Common myeloid progenitor, CD34-positive (primary cell): ENCODE measurements at regions not wholly inside any gene's neighbourhood (a gene's known extent, or its start where the extent isn't known, plus 50 kb on each side); places are given as distances from the start of the nearest gene placed in this dataset.

Source experiments
- CTCF ChIA-PET: fragments of 350-600 bp; sonication (Branson Sonifier 250); formaldehyde crosslinking; loops from one replicate; lab custom pipeline; 2021; ENCODE audit warnings: antibody characterized with exemption; lab: Charles Lee
- POLR2A ChIA-PET: fragments of 350-600 bp; sonication (Branson Sonifier 250); formaldehyde crosslinking; loops from one replicate; lab custom pipeline; 2021; ENCODE audit warnings: antibody characterized with exemption; lab: Charles Lee
- DNase-seq, 3 donors: peaks; one replicate each; pipeline versions ENCODE4 v3.0.0 to v3.0.0-alpha.2; 2013
- H3K27ac ChIP-seq, 2 experiments: 1 replicate in 1 of 2; 2 replicates in 1 of 2; pipeline ENCODE4 v1.7.0; 2013; ENCODE audit warnings: inconsistent platforms in 2 of 2, low read length in 2 of 2, mild to moderate bottlenecking in 2 of 2, low read depth in 1 of 2, moderate library complexity in 1 of 2; ENCODE audit not compliant: severe bottlenecking in 2 of 2, insufficient read depth in 1 of 2, poor library complexity in 1 of 2
- H3K27me3 ChIP-seq, 5 experiments: replicated peaks in 2 of 5; 1 replicate in 3 of 5; 2 replicates in 2 of 5; pipeline versions ENCODE4 v1.6.1 to v1.7.0; 2013; ENCODE audit warnings: low read length in 4 of 5, mild to moderate bottlenecking in 2 of 5, moderate library complexity in 2 of 5, inconsistent platforms in 1 of 5; ENCODE audit not compliant: insufficient read depth in 5 of 5, control insufficient read depth in 4 of 5
- H3K36me3 ChIP-seq, 4 experiments: 1 replicate in 2 of 4; 2 replicates in 2 of 4; pipeline versions ENCODE4 v1.6.1 to v1.7.0; 2013; ENCODE audit warnings: low read length in 3 of 4, control low read depth in 1 of 4, mild to moderate bottlenecking in 1 of 4; ENCODE audit not compliant: control insufficient read depth in 4 of 4, insufficient read depth in 4 of 4
- H3K4me1 ChIP-seq, 4 experiments: 1 replicate in 3 of 4; 2 replicates in 1 of 4; pipeline versions ENCODE4 v1.6.1 to v1.7.1; 2013; ENCODE audit warnings: low read length in 3 of 4, mild to moderate bottlenecking in 3 of 4, control low read depth in 1 of 4, inconsistent platforms in 1 of 4, moderate library complexity in 1 of 4; ENCODE audit not compliant: control insufficient read depth in 4 of 4, insufficient read depth in 4 of 4; ENCODE audit errors: control extremely low read depth in 1 of 4
- H3K4me3 ChIP-seq, 7 experiments: 1 replicate in 4 of 7; 2 replicates in 3 of 7; pipeline versions ENCODE4 v1.5.1 to v1.7.0; 2013; ENCODE audit warnings: mild to moderate bottlenecking in 7 of 7, low read length in 6 of 7, moderate library complexity in 6 of 7, inconsistent platforms in 2 of 7, low read depth in 2 of 7, control low read depth in 1 of 7; ENCODE audit not compliant: insufficient read depth in 4 of 7, control insufficient read depth in 1 of 7; ENCODE audit errors: extremely low read depth in 1 of 7
- H3K9me3 ChIP-seq, 5 experiments: 1 replicate in 4 of 5; 2 replicates in 1 of 5; pipeline versions ENCODE4 v1.6.1 to v1.7.1; 2013; ENCODE audit warnings: low read length in 4 of 5, mild to moderate bottlenecking in 2 of 5, inconsistent platforms in 1 of 5, low read depth in 1 of 5, moderate library complexity in 1 of 5; ENCODE audit not compliant: control insufficient read depth in 4 of 5, insufficient read depth in 2 of 5; ENCODE audit errors: control extremely low read depth in 1 of 5
- WGBS: methylation state at CpG from one replicate; pipeline ENCODE4 v1.1.5; 2013; ENCODE audit not compliant: insufficient coverage; 5-methylcytosine and 5-hydroxymethylcytosine counted together

GRCh38 chr2:101612019-101612418 lies 85.5 kb upstream of the MAP4K4 start:
- WGBS, result 76% methylated on average over 3 of the region's 3 CpGs
- POLR2A ChIA-PET, result no interaction called here

DNA sequence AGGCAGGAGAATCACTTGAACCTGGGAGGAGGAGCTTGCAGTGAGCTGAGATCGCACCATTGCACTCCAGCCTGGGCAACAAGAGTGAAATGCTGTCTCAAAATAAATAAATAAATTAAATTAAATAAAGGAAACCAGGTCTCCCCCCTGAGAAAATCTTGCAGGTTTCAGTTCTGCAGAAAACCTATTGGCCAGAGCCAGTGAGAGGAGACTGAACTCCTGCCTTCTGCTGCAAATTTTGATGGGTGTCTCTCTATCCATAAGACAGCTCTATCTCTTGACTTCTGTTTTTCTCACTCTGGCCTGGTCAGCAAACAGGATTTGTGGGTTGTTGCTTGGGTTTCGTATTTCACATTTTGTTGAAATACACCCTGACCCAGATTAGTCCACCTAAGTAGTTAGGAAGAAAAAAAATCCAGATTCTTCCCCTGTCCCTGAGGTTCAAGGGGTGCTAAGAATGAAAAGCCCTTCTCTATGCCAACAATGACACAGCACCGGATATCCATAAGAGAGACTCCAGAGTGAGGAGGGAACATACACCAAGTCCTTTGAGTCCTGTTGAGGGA lies 86.7 kb upstream of the MAP4K4 start:
- H3K4me1 ChIP-seq, result no peaks in the 10 kb centered on the region
- no peak for DNase-seq
- no peaks in the 10 kb centered on the region for H3K36me3 ChIP-seq
- H3K27ac ChIP-seq, result no peak overlapping the region
- CTCF ChIA-PET, result no interaction called here
- H3K4me3 ChIP-seq, result no peak overlapping the region
- peaks cover 0 to 1% (median 0%) of the 10 kb centered on the region in 5 experiments for H3K27me3 ChIP-seq
- peaks cover 0 to 2% (median 0%) of the 10 kb centered on the region in 5 experiments for H3K9me3 ChIP-seq
- 100% methylated on average over 1 of the region's 3 CpGs for WGBS
- POLR2A ChIA-PET, result no interaction called here

More at GRCh38 chr2:101612019-101612418, 85.5 kb upstream of the MAP4K4 start:
- no peak overlapping the region for H3K27ac ChIP-seq
- peaks cover 0 to 1% (median 0%) of the 10 kb centered on the region in 5 experiments for H3K27me3 ChIP-seq
- H3K36me3 ChIP-seq, result no peaks in the 10 kb centered on the region
- no peak for DNase-seq
- H3K4me3 ChIP-seq, result no peak overlapping the region
- H3K4me1 ChIP-seq, result no peaks in the 10 kb centered on the region
- H3K9me3 ChIP-seq, result peaks cover 0 to 2% (median 0%) of the 10 kb centered on the region in 5 experiments
- CTCF ChIA-PET, result no interaction called here

DNA sequence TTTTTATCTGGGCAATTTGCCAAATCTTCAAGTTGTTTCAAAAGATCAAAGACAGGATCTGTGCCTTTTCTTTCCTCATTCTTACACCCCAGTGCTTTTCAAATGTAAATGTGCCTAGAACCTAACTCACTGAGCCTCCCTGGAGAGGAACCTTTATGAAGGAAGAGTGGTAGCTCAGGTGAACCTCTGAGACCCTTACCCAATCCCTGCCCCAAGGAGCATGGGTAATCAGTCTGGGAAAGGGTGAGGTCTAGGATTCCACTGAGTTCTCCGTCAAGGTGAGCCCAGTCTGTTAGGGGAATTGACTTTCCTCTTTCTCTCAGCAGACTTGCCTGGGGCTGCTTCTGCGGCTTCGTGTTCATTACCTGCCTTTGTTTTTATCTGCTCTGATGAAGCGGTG lies 88.1 kb upstream of the MAP4K4 start:
- POLR2A ChIA-PET, result no interaction called here
- no peak for DNase-seq
- Histone ChIP-seq H3K4me1 (no peaks in the 10 kb centered on the region), H3K27ac (no peak overlapping the region), H3K4me3 (no peak overlapping the region), H3K9me3 (peaks cover 0 to 2% (median 0%) of the 10 kb centered on the region in 5 experiments), H3K27me3 (peaks cover 0 to 3% (median 0%) of the 10 kb centered on the region in 5 experiments), H3K36me3 (no peaks in the 10 kb centered on the region)
- 100% methylated on average over 3 of the region's 4 CpGs for WGBS
- CTCF ChIA-PET, result no interaction called here

DNA sequence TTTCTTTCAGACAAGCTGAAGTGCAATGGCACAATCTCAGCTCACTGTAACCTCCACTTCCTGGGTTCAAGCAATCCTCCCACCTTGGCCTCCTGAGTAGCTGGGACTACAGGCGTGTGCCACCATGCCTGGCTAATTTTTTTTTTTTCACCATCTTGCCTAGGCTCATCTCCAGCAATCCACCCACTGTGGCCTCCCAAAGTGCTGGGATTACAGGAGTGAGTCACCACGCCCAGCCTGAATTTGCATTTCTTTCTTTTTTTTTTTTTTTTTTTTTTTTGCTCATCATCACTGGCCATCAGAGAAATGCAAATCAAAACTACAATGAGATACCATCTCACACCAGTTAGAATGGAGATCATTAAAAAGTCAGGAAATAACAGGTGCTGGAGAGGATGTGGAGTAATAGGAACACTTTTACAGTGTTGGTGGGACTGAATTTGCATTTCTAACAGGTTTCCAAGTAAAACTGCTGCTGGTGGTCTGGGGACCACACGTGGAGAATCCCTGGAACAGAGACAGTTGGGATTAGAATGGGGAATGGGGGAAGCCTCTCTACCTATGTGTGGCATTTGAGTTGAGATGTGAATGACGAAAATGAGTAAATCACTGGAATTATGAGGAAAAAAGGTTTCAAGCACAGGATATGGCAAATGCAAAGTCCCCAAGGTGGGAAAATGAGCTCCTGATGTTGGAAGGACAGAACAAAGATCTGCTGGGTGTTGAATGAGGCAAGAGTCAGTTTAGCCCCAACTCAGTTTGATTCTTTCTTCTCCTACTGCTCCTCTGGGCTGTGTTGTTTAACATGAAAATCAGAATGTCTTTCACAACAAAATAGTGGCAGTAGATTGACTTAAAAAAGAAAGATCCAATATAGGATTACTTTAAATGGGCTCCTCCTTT lies 88.8 kb upstream of the MAP4K4 start:
- H3K36me3 ChIP-seq, result no peaks in the 10 kb centered on the region
- WGBS, result 79% methylated on average over 3 of the region's 4 CpGs
- no peaks in the 10 kb centered on the region for H3K4me1 ChIP-seq
- no peak for DNase-seq
- peaks cover 0 to 2% (median 0%) of the 10 kb centered on the region in 5 experiments for H3K9me3 ChIP-seq
- H3K27ac ChIP-seq, result no peak overlapping the region
- H3K4me3 ChIP-seq, result no peak overlapping the region
- CTCF ChIA-PET, result interaction anchor here (0.6 kb wide), 1 partner anchor 40 kb away, joined by 3 read pairs; no protein-coding TSS in a partner anchor
- H3K27me3 ChIP-seq, result peaks cover 0 to 3% (median 0%) of the 10 kb centered on the region in 5 experiments
- POLR2A ChIA-PET, result interaction anchor here (0.7 kb wide), 1 partner anchor 1428 kb away, joined by 5 read pairs; no protein-coding TSS in a partner anchor

DNA sequence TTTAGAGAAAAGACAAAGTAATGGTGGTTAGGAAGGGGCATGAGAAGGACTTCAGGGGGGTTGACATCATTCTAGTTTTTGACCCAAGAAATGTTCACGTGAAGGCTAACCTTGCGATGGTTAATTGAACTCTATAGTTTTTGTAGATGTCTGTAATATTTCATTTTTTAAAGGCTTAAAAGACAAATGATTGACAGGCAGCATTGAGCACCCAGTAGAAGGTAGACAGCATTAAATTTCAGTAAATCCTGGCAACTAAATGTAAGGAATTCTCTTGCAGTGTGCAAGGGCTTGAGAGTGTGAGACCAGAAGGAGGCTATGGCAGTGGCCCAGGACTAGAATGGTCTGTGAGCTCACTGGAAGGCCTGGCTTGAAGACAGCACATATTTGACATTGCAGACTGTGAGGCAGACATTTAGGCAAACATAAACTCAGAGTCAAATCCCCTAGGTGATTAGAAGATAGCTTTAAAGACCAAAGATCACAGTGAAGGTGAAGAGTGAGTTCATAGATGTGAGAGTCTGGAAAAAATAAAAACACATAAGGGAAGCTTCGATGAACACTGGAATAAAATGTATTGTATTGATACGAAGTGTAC lies 100.1 kb upstream of the MAP4K4 start:
- no peaks in the 10 kb centered on the region for H3K4me1 ChIP-seq
- no peak overlapping the region for H3K4me3 ChIP-seq
- no peak overlapping the region for H3K27ac ChIP-seq
- H3K9me3 ChIP-seq, result no peaks in the 10 kb centered on the region
- no peaks in the 10 kb centered on the region for H3K27me3 ChIP-seq
- ChIA-PET CTCF (interaction anchor here (0.6 to 1.3 kb wide), 2 partner anchors 19 to 588 kb away, joined by 3 read pairs; no protein-coding TSS in a partner anchor), POLR2A (no interaction called here)
- DNase-seq, result no peak
- no peaks in the 10 kb centered on the region for H3K36me3 ChIP-seq
- 80% methylated on average over 2 of the region's 4 CpGs for WGBS

DNA sequence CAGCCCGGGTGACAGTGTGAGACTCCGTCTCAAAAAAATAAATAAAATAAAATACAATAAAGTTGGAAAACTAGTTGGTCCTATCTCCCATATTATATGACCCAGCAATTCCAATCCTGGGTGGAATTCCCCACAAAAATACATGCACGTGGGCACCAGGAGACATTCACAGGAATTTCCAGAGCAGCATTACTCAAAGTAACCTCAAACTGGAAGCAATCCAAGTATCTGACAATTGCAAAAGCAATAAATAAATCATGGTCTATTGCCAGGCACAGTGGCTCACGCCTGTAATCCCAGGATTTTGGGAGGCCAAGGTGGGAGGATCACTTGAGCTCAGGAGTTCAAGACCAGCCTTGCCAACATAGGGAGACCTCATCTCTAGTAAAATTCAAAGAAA lies 101.2 kb upstream of the MAP4K4 start:
- DNase-seq, result no peak
- Histone ChIP-seq H3K36me3 (no peaks in the 10 kb centered on the region), H3K4me3 (no peak overlapping the region), H3K27me3 (no peaks in the 10 kb centered on the region), H3K27ac (no peak overlapping the region), H3K9me3 (no peaks in the 10 kb centered on the region), H3K4me1 (no peaks in the 10 kb centered on the region)
- ChIA-PET CTCF (no interaction called here), POLR2A (no interaction called here)
- WGBS, result 40% methylated on average over 2 of the region's 4 CpGs
